HG02973 (cell line): ENCODE measurements at regions not wholly inside any gene's neighbourhood (a gene's known extent, or its start where the extent isn't known, plus 50 kb on each side); places are given as distances from the start of the nearest gene placed in this dataset.

ENCODE experiments used
- ATAC-seq: cut with Tn5 transposase; IDR thresholded peaks from one replicate; pipeline ENCODE4 v1.9.1; 2021; ENCODE audit warnings: moderate library complexity; ENCODE audit not compliant: unreplicated experiment

DNA sequence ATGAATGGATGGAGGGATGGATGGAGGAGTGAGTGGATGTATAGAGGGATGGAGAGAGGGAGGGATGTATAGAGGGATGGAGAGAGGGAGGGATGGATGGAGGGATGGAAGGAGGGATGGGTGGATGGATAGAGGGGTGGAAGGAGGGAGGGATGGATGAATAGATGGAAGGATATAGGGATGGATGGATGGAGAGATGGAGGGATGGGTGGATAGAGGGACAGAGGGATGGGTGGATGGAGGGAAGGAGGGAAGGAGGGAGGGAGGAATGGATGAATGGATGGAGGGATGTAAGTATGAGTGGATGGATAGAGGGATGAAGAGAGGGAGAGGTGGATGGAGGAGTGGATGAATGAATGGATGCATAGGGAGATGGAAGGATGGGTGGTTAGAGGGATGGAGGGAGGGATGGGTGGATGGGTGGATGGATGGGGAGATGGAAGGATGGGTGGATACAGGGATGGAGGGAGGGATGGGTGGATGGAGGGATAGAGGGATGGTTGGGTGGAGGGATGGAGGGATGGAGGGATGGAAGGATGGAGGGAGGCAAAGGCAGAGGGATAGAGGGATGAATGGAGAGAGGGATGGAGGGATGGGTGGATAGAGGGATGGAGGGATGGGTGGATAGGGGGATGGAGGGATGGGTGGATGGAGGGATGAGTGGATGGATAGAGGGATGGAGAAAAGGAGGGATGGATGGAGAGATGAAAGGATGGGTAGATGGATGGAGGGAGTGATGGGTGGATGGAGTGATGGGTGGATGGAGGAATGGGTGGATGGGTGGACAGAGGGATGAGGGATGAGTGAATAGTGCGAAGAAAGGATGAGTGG lies 313.8 kb downstream of the UACA start:
- no peak for ATAC-seq

GRCh38 chr15:70447928-70448698 lies 315.2 kb downstream of the UACA start:
- ATAC-seq: no peak

DNA sequence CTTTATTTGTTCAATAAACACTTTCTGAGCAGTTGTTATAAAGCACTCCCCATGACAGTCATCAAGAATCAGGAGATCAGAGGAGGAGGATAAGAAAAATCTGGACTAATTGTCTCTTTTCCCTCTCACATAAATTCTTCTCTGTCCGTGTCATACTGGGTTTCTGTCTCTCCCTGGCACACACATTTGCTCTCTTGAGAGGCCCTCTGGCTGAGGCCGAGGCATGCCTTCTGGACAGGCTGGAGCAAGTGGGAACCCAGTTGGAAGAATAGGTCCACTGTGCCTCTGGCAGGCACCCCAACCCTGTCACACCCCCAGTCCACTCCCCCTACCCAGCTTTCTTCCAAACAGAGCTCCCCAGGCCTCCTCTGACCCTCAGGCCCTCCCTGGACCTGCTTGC lies 315.8 kb downstream of the UACA start:
- ATAC-seq: no peak

DNA sequence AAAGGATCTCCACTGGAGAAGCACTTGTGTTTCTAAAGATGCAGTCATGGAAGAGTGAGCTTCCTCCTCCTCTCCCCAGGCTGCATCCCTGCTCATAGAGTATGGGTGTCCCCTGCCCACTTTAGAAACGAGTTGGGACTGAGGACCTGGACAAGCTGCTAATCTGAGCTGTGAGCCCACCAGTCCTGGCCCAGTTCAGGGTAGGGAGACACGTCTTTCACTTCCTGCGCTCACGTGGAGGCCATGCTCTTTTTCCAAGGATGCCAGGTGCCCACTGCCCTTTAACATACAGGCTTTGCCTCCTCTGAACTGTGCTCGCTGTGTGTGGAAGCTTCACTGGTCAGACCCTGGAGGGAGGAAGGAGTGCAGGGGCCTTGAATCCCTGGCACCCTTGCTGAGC lies 316.3 kb downstream of the UACA start:
- ATAC-seq: no peak

- ATAC-seq: no peak
Measured at GRCh38 chr15:70443486-70444273, 319.7 kb downstream of the UACA start.

- no peak for ATAC-seq
Measured at GRCh38 chr15:70442616-70443321, 320.6 kb downstream of the UACA start.

DNA sequence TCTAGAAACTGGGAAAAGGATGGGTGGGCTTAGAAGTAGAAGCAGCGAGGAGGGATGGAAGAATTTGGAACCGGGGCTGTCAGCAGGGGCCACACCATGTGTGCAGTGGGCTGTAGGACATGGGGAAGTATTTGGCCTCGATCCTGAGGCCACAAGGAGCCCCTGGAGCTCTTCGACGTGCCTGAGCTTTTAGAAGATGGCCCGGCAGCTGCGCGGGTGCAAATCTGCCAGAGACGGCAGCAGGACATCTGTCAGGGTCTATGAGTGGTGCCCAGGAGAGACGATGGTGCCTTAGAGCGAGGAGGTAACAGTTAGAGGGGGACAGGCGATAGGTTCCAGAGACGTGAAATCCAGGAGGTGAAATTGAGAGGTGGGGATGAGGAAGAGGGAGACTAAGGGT lies 321.1 kb downstream of the UACA start:
- ATAC-seq: no peak

DNA sequence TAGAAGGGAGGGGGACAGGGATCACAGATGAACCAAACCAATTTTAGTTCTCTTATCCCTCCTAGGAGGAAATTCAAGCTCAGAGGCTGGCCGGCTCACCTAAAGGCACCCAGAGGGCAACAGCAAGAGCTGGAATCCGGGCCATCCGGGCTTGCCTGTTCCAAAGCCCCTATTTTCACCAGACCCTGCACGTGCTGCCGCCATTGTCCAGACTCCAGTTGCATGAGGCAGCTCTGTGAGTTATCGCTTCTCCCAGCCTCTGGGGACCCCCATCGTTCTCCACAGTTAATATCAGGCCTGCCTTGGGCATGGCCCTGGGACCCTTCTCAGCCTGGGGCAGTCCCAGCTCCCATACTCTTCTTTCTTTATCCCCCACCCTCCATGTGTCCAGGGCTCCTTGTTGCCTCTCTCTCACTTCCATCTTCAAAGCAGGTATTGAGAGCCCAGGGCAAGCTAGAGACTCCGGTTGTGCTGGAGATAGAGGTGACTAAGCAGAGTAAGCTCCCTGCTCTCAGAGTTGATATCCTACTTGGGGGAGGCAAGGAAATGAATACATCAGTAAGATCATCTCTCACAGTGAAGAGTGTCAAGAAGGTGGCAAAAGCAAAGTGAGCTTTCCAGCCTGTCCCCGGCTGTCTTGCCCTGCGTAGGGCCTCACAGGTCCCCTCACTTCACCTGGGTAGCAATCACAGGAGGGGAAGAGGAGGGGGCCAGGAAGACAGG lies 322.8 kb downstream of the UACA start:
- no peak for ATAC-seq

DNA sequence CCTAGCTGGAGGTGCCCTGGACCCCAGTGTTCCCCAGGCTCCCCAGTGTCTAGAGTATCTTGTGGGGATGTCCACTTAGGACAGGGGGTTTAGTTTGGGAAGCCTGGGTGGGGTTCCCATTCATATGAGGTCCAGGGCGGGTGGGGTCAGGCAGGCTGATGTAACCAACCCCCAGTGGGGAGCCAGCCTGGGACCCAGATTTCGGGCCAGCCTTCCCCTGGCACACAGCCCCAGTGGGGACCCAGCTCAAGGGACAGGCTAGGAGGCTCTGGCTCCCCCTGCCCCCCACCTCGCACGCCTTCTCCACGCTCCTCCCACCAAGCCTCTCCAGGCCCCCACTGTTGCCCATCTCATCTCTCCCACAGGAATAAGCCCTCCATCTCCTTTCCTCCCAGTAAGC lies 323.5 kb downstream of the UACA start:
- ATAC-seq: no peak

GRCh38 chr15:70439304-70439877 lies 324.0 kb downstream of the UACA start:
- no peak for ATAC-seq

DNA sequence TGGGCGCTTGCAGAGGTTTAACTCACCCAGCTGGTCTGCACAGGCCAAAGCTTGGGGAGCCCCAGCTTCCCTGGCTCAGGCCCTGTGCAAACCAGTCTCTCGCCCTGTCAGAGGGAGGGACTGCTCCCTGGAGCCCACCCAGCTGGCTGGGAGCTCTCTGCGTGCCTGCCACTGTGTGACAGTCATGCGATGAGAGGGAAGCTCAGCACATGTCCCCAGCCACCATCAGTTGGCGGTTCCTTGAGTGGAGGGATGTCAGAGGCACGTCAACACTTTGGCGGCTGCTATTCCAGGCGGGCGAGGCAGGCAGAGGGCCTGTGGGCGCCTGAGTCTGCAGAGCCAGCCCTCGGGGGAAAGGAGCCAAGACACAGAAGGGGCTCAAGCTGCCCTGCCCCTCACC lies 324.6 kb downstream of the UACA start:
- no peak for ATAC-seq

DNA sequence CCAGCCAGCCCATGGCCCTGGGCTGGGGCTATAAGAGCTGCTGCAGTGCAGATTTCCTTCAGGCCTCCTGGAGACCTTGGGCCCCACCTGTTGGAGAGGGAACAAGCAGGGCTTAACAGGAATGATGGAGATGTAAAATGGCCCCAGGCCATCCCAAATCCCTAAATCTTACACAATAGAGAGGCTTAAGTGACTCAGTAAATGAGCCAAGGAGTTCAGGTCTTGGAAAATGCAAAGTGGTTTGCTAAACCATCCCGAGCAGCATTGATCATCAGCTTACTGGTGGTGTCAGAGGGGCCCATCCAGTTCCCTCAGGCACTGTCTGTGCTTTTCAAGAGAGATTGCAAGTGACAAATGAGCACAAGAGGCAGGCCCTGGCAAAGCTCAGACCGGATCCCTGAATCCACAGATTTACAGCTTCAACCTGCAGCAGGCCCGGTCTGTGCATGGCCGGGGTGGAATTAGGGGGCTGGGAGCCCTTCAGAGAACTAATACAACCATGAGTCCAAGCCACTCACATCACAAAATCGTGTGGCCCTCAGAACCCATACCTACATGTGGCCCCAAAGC lies 325.4 kb downstream of the UACA start:
- no peak for ATAC-seq

- no peak for ATAC-seq
Measured at GRCh38 chr15:70437089-70437488, 326.3 kb downstream of the UACA start.

DNA sequence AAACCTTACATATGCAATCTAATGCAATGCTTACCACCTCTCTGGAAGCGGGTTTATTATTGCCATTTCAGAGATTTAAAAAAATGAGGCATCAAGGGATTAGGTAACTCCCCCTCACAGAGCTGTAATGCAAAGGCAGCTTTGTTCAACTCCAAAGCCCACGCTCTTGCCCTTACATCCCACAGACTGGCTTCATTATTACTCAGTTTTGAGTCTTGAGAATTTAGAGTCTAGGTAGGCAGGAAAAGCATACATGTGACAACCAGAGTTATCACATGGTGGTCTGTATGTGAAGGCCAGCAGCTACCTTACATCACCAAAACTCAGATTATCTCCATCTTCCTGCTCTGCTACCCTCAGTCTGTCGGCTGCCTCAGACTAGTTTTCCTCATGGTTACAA lies 326.9 kb downstream of the UACA start:
- peak; percentile 53 for ATAC-seq

- ATAC-seq: peak; percentile 34
Measured at GRCh38 chr15:70435872-70436271, 327.5 kb downstream of the UACA start.

DNA sequence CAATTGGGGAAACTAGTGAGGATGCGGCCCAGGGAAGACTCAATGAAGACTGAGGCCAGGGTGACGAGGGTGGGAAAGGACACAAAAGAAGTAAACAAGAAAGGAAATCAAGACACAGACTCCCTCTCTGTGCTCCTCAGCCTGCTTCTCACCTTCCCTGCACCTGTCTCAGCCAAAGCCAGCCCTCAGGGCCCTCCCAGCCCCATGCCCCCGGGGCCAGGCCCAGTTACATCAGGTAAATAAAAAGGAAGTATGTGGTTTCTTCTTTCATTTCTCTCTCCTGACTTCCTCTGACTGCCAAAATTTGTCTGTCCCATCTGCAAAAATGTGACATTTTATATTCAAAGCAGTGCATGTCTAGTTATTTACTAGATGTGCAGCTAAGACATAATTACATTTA lies 328.0 kb downstream of the UACA start:
- ATAC-seq: no peak

DNA sequence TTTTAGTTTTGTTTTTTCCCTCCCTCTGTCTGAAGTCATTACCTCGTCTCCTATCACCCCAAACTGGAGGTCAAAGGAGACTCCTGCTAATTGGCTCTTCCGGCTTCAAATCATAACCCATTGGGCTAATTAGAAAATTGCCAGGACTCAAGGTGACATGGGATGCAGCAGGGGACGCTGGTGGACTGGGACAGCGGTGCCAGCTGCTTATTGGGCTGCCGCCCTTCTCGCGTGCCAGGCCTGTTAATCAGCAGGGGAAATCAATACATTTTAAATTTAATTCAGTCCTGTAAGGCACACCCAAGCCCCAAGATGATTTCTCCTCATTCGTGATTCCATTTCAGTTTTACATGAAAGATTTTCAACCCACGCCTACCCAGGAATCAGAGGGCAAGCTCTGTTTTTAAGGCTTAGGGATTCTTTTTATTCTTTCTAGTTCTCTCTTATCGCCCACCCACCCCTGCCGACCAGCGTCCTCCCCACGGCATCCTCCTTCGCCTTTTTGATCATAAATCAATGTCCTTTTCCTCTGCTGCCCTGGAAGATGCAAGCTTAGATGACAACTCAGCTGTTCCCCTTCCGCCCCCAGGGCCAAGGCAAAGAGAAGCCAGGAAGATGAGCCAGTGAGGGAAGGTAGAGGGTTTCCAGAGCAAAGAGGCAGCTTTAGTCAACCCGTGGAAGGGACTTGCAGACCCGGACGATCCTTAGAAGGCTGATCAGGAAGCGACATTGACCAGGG lies 329.6 kb downstream of the UACA start:
- ATAC-seq: no peak

- no peak for ATAC-seq
Measured at GRCh38 chr15:70432924-70433495, 330.3 kb downstream of the UACA start.

- no peak for ATAC-seq
Measured at GRCh38 chr15:70431854-70432253, 331.5 kb downstream of the UACA start.
